ENCODE measurements at regions not wholly inside any gene's neighbourhood (a gene's known extent, or its start where the extent isn't known, plus 50 kb on each side); places are given as distances from the start of the nearest gene placed in this dataset.

GRCh38 chr22:48661984-48662383 is 1165.7 kb downstream of the BRD1 start:
- TF ChIP-seq CTCF (IDR thresholded peaks at IDR 0.05) (no peak), SIN3A (IDR thresholded peaks at IDR 0.05; ENCODE audit: borderline replicate concordance, insufficient read depth, low read depth, low read length) (no peak), POLR2AphosphoS5 (IDR thresholded peaks at IDR 0.05; ENCODE audit: low read depth, low read length) (no peak)
- TF ChIP-seq, protein P1, sequence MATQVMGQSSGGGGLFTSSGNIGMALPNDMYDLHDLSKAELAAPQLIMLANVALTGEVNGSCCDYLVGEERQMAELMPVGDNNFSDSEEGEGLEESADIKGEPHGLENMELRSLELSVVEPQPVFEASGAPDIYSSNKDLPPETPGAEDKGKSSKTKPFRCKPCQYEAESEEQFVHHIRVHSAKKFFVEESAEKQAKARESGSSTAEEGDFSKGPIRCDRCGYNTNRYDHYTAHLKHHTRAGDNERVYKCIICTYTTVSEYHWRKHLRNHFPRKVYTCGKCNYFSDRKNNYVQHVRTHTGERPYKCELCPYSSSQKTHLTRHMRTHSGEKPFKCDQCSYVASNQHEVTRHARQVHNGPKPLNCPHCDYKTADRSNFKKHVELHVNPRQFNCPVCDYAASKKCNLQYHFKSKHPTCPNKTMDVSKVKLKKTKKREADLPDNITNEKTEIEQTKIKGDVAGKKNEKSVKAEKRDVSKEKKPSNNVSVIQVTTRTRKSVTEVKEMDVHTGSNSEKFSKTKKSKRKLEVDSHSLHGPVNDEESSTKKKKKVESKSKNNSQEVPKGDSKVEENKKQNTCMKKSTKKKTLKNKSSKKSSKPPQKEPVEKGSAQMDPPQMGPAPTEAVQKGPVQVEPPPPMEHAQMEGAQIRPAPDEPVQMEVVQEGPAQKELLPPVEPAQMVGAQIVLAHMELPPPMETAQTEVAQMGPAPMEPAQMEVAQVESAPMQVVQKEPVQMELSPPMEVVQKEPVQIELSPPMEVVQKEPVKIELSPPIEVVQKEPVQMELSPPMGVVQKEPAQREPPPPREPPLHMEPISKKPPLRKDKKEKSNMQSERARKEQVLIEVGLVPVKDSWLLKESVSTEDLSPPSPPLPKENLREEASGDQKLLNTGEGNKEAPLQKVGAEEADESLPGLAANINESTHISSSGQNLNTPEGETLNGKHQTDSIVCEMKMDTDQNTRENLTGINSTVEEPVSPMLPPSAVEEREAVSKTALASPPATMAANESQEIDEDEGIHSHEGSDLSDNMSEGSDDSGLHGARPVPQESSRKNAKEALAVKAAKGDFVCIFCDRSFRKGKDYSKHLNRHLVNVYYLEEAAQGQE (IDR thresholded peaks at IDR 0.05; ENCODE audit: insufficient read depth in 1 of 2, low read depth in 2 of 2, low read length in 1 of 2), result no peak

Data from Panc1 (cell line).